Endodermal cell (in vitro differentiated cells): ENCODE measurements at regions not wholly inside any gene's neighbourhood (a gene's known extent, or its start where the extent isn't known, plus 50 kb on each side); places are given as distances from the start of the nearest gene placed in this dataset.

Experiments
- DNase-seq: peaks from one replicate; pipeline ENCODE4 v3.0.0-alpha.2; 2017
- H3K27ac ChIP-seq: 2 replicates; pipeline ENCODE4 v1.5.1; 2013; ENCODE audit warnings: mild to moderate bottlenecking, low read depth, low read length, moderate library complexity
- H3K27me3 ChIP-seq: 2 replicates; pipeline ENCODE4 v1.6.1; 2013; ENCODE audit warnings: mild to moderate bottlenecking, low read length, moderate library complexity; ENCODE audit not compliant: insufficient read depth, control insufficient read depth, poor library complexity, severe bottlenecking
- H3K36me3 ChIP-seq: 2 replicates; pipeline ENCODE4 v1.7.0; 2013; ENCODE audit warnings: mild to moderate bottlenecking, low read length, moderate library complexity; ENCODE audit not compliant: control insufficient read depth, insufficient read depth
- H3K4me1 ChIP-seq: one replicate; pipeline ENCODE4 v1.7.0; 2013; ENCODE audit warnings: low read length; ENCODE audit not compliant: control insufficient read depth, insufficient read depth
- H3K4me3 ChIP-seq: 2 replicates; pipeline ENCODE4 v1.5.1; 2013; ENCODE audit warnings: mild to moderate bottlenecking, low read length, moderate library complexity
- H3K9ac ChIP-seq: 2 replicates; pipeline ENCODE4 v1.6.1; 2013; ENCODE audit warnings: mild to moderate bottlenecking, low read length, moderate library complexity; ENCODE audit not compliant: poor library complexity, severe bottlenecking; ENCODE audit errors: extremely low read depth
- H3K9me3 ChIP-seq: 2 replicates; pipeline ENCODE4 v1.6.1; 2013; ENCODE audit warnings: mild to moderate bottlenecking, low read length, moderate library complexity; ENCODE audit not compliant: control insufficient read depth
- H3K27ac Mint-ChIP-seq: 2 replicates; pipeline ENCODE4 v1.8.0; 2020; ENCODE audit warnings: mixed read lengths
- H3K27me3 Mint-ChIP-seq: 2 replicates; pipeline ENCODE4 v1.8.0; 2021; ENCODE audit warnings: mild to moderate bottlenecking, mixed read lengths; ENCODE audit not compliant: insufficient read depth
- H3K36me3 Mint-ChIP-seq: 2 replicates; pipeline ENCODE4 v1.8.0; 2020; ENCODE audit warnings: low read depth, mixed read lengths
- H3K4me1 Mint-ChIP-seq: 2 replicates; pipeline ENCODE4 v1.8.0; 2020; ENCODE audit warnings: mixed read lengths
- H3K4me3 Mint-ChIP-seq: 2 replicates; pipeline ENCODE4 v1.8.0; 2020; ENCODE audit warnings: mild to moderate bottlenecking, moderate library complexity, mixed read lengths
- H3K9me3 Mint-ChIP-seq: 2 replicates; pipeline ENCODE4 v1.8.0; 2020; ENCODE audit warnings: mild to moderate bottlenecking, mixed read lengths
- CTCF ChIP-seq: fragments of 200-600 bp; sonication (generic); conservative IDR thresholded peaks from 2 replicates; pipeline ENCODE4 v1.5.0; 2021; ENCODE audit warnings: antibody characterized with exemption, mild to moderate bottlenecking
- WGBS, 2 experiments: methylation state at CpG; one replicate each; pipeline versions ENCODE4 v1.1.5 to v1.1.7; 2013; ENCODE audit warnings: missing lambda C conversion rate in 2 of 2, mixed read lengths in 1 of 2; ENCODE audit not compliant: insufficient coverage in 1 of 2, insufficient read length in 1 of 2; 5-methylcytosine and 5-hydroxymethylcytosine counted together

- Histone ChIP-seq H3K9me3 (no peaks in the 10 kb centered on the region), H3K9ac (no peak overlapping the region), H3K4me1 (peaks cover 10% of the 10 kb centered on the region), H3K27ac (no peak overlapping the region), H3K27me3 (no peaks in the 10 kb centered on the region), H3K4me3 (no peak overlapping the region), H3K36me3 (no peaks in the 10 kb centered on the region)
- Mint-ChIP-seq H3K9me3 (no peaks in the 10 kb centered on the region), H3K27me3 (peaks cover 5% of the 10 kb centered on the region), H3K27ac (no peak overlapping the region), H3K4me3 (no peak overlapping the region), H3K4me1 (peaks cover 29% of the 10 kb centered on the region), H3K36me3 (no peaks in the 10 kb centered on the region)
- 91 to 93% methylated on average over 6 of the region's 6 CpGs for WGBS, 2 experiments
- TF ChIP-seq CTCF: no peak
- DNase-seq: no peak
Measured at GRCh38 chr7:26076691-26077090, 75.3 kb upstream of the NFE2L3 start.

- H3K27ac ChIP-seq: peak overlapping the region; percentile 45
- H3K9ac ChIP-seq: no peak overlapping the region
- Mint-ChIP-seq H3K27ac (no peak overlapping the region), H3K9me3 (no peaks in the 10 kb centered on the region), H3K36me3 (no peaks in the 10 kb centered on the region), H3K27me3 (peaks cover 5% of the 10 kb centered on the region), H3K4me1 (peaks cover 24% of the 10 kb centered on the region), H3K4me3 (no peak overlapping the region)
- no peaks in the 10 kb centered on the region for H3K9me3 ChIP-seq
- DNase-seq: peak; percentile 96
- H3K4me1 ChIP-seq: peaks cover 3% of the 10 kb centered on the region
- peak; percentile 78 for TF ChIP-seq CTCF
- 17 to 29% methylated on average over 7 to 19 of the region's 19 CpGs for WGBS, 2 experiments
- H3K27me3 ChIP-seq: no peaks in the 10 kb centered on the region
- no peaks in the 10 kb centered on the region for H3K36me3 ChIP-seq
- H3K4me3 ChIP-seq: no peak overlapping the region
Measured at GRCh38 chr7:26078437-26079336, 73.3 kb upstream of the NFE2L3 start.

GRCh38 chr7:26081638-26082037 is 70.4 kb upstream of the NFE2L3 start:
- Mint-ChIP-seq H3K27ac (no peak overlapping the region), H3K27me3 (peaks cover 5% of the 10 kb centered on the region), H3K4me1 (peaks cover 20% of the 10 kb centered on the region), H3K36me3 (no peaks in the 10 kb centered on the region), H3K9me3 (no peaks in the 10 kb centered on the region), H3K4me3 (no peak overlapping the region)
- no peak overlapping the region for H3K27ac ChIP-seq
- TF ChIP-seq CTCF: peak; percentile 61
- H3K9me3 ChIP-seq: no peaks in the 10 kb centered on the region
- peak; percentile 60 for DNase-seq
- no peak overlapping the region for H3K9ac ChIP-seq
- no peaks in the 10 kb centered on the region for H3K27me3 ChIP-seq
- H3K4me1 ChIP-seq: peaks cover 3% of the 10 kb centered on the region
- no peaks in the 10 kb centered on the region for H3K36me3 ChIP-seq
- H3K4me3 ChIP-seq: no peak overlapping the region
- 20 to 67% methylated on average over 1 to 2 of the region's 2 CpGs for WGBS, 2 experiments
